Epithelial cell of proximal tubule (primary cell): ENCODE measurements at regions not wholly inside any gene's neighbourhood (a gene's known extent, or its start where the extent isn't known, plus 50 kb on each side); places are given as distances from the start of the nearest gene placed in this dataset.

Source experiments
- DNase-seq: peaks from one replicate; pipeline ENCODE4 v3.0.0-alpha.2; 2011; ENCODE audit warnings: low read depth
- H3K4me3 ChIP-seq: 2 replicates; pipeline ENCODE4 v1.5.1; 2011; ENCODE audit warnings: low read depth, mild to moderate bottlenecking, low read length
- TF ChIP-seq, protein P1 (sequence below): conservative IDR thresholded peaks from 2 replicates; pipeline ENCODE4 v1.5.1; 2012; ENCODE audit warnings: low read depth, mild to moderate bottlenecking, low read length

DNA sequence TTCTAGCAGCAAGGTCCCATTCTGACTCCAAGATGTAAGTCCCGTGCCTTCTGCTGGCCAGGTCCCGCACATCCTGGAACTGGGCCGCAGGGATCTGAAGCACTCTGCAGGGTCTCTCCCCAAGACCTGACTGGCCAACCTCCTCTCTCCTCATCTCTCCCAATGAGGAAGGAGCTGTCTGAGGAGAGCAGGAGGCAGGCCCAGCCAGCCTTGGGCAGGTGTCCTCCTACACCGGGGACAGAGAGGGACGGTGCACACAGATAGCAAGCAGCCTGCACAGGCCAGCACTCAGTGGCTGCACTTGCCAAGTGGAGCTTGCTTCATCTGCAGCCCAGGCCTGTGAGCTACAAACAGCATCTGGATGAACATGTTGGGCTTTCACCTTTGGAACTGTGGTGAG is 76.8 kb upstream of the CD93 start:
- H3K4me3 ChIP-seq: no peak overlapping the region
- TF ChIP-seq, protein P1, sequence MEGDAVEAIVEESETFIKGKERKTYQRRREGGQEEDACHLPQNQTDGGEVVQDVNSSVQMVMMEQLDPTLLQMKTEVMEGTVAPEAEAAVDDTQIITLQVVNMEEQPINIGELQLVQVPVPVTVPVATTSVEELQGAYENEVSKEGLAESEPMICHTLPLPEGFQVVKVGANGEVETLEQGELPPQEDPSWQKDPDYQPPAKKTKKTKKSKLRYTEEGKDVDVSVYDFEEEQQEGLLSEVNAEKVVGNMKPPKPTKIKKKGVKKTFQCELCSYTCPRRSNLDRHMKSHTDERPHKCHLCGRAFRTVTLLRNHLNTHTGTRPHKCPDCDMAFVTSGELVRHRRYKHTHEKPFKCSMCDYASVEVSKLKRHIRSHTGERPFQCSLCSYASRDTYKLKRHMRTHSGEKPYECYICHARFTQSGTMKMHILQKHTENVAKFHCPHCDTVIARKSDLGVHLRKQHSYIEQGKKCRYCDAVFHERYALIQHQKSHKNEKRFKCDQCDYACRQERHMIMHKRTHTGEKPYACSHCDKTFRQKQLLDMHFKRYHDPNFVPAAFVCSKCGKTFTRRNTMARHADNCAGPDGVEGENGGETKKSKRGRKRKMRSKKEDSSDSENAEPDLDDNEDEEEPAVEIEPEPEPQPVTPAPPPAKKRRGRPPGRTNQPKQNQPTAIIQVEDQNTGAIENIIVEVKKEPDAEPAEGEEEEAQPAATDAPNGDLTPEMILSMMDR: no peak

DNA sequence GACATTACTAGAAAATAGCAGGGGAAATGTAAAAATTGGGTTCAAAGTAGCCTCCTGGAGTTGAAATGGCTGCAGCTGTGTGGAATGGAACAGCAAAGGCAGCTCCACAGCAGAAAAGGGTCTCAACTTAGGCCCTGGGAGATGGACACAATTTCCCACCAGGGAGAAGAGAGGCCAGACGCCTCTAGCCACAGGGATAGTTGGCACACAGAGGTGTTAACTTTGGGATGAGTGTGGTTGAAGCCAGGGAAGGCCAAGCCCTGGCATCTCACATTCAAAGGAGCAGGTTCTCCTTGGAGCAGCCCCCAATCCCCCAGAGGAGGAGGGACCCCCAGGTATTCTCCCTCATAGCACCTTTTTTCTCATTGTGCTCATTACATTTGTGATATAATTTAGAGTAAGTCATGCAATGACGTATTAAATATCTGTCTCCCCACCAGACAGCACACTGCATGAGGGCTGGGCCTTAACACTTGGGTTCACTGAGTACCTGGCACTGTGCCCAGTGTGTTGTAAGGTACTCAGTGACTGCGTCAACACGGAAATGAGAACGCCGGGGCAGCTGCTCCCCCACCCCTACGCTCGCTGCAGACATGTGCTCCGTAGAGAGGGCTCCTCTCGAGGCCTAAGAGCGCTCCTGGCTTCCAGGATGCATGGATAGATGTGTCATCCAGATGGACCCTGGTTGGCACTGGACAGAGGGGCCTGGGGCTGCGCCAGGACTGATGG is 76.0 kb upstream of the CD93 start:
- TF ChIP-seq, protein P1: no peak
- no peak overlapping the region for H3K4me3 ChIP-seq
- DNase-seq: peak; percentile 87

More for the DNA sequence above, 76.8 kb upstream of the CD93 start:
- no peak for DNase-seq

DNA sequence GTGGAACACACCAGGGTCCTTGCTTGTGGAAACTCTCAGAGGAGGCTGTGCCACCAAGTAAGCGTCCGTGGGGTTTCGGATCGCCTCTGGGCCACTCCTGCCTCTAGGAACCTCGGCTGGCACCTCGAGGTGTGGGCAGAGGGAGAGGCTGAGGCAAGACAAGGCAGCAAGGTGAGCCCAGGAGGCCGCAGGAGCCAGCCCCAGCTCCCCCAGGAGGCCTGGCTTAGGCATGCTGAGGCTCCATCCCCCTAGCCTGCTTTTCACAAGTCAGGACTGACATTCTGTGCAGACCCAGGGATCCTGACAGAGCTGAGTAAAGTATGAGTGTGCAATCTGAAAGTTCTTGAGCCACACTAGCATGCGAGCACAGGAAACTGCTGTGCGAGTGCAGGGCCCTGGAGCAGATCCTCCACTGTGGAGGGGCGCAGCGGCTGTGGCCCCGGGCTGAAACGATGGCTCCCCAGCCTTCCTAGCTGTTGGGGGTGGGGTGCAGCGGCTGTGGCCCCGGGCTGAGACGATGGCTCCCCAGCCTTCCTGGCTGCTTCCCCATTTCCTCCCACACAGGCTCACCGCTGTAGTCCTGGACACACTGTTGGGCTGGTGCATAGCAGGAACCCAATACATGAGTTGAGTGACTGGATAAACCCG is 75.2 kb upstream of the CD93 start:
- TF ChIP-seq, protein P1: no peak
- DNase-seq: no peak
- H3K4me3 ChIP-seq: no peak overlapping the region

DNA sequence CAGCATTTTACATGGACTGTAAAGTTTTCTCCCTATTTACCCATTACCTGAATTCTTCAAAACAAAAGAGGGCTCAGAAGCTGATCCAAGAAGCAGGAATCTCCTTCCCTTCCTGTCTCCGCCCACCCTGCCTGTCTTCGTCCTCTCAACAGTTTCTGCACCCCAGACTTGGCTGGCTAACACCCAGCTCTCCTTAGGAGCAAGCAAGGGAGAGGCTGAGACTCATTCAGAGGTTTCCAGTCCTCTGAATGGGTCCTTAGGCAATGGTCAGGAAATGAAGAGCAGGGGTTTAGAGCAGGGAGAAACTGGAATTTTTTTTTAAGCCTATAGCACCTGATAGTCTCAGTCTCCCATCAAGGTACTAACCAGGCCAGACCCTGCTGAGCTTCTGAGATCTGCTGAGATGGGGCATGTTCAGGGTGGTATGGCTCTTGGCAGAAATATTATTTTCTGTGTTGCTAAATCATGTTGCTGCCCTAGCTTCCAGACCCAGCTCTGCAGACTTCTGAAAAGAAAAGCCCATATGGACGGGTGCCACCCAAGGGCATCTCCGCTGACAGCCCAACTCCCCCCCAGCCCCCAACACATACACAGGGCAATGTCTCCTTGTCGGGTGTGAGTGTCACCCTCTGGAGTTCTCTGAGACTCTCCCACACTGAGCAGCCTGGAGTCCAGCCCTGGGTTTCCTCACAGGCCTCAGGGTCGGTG is 74.6 kb upstream of the CD93 start:
- TF ChIP-seq, protein P1: no peak
- DNase-seq: no peak
- H3K4me3 ChIP-seq: no peak overlapping the region

DNA sequence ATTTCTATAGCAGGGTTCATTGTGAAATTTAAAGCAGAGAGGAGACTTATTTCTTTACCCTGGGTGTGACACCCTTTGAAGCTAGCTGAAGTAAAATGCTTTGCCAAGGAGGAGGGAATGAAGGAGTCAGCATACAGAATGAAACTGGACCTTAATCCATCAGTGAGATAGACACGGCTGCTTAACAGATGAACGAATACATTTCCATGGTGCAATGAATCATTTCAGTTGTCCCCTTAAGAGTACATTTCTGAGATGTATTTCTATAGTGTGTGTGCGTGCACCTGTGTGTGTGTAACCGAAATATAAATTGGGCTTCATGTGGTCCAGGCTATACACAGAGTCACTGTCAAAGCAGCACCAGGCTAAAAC is 73.8 kb upstream of the CD93 start:
- DNase-seq: no peak
- TF ChIP-seq, protein P1: no peak
- no peak overlapping the region for H3K4me3 ChIP-seq

DNA sequence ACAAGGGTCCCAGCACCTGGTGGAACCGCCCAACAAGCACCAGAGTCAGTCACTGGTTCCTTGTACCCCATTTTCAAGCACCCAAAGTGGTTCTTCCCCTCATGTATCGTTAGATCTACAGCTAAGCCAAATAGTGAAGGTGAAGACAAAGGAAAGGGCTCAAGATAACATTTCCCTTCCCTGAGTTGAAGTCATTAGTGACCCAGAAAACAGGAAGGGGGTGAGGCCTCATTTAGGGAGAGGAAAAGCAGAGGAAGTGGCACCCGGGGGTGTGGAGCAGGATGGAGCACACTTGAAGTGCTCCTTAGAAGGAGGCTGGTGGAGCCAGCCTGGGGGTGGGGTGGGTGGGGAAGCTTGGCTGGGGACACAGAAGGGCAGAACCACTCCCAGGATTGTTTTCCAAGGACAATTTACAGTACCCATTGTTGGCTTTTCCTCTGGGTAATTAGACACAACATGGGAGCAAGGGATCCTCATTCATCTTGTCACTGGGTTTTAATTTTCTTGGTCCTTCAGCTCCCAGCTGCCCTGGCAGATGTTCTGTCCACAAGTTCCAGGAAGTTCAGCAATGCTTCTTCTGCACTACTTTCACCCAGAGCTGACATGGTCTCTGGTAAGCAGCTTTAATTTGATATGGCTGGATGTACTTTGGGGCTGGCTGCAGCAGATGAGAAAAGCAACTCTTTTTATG is 73.3 kb upstream of the CD93 start:
- no peak for DNase-seq
- no peak overlapping the region for H3K4me3 ChIP-seq
- TF ChIP-seq, protein P1: no peak
